ENCODE measurements at regions not wholly inside any gene's neighbourhood (a gene's known extent, or its start where the extent isn't known, plus 50 kb on each side); places are given as distances from the start of the nearest gene placed in this dataset.

- no peak overlapping the region for H3K4me3 ChIP-seq
- no peak overlapping the region for H3K9ac ChIP-seq (ENCODE audit: insufficient read depth in 1 of 2, low read length in 2 of 2)
- H3K27ac ChIP-seq (ENCODE audit: low read depth in 1 of 2, low read length in 1 of 2): no peak overlapping the region
- H3K9me3 ChIP-seq (ENCODE audit: control insufficient read depth in 4 of 4, insufficient read depth in 3 of 4, low read length in 3 of 4): no peaks in the 10 kb centered on the region
- 82 to 83% methylated on average over 6 of the region's 6 CpGs for WGBS, 2 donors
- no peak for ATAC-seq (ENCODE audit: insufficient read depth, low FRiP score)
- TF ChIP-seq CTCF (IDR thresholded peaks at IDR 0.05; ENCODE audit: control extremely low read depth, extremely low read depth): no peak
- H3K4me1 ChIP-seq (ENCODE audit: control insufficient read depth in 5 of 5, insufficient read depth in 5 of 5, low read length in 5 of 5): peaks cover 0 to 11% (median 4%) of the 10 kb centered on the region in 5 donors
- H3K36me3 ChIP-seq (ENCODE audit: control insufficient read depth in 4 of 4, insufficient read depth in 4 of 4, low read length in 4 of 4): no peaks in the 10 kb centered on the region
- DNase-seq: peak in 2 of 3 donors; percentile 53 to 84
- no peaks in the 10 kb centered on the region for H3K27me3 ChIP-seq (ENCODE audit: control insufficient read depth in 3 of 3, insufficient read depth in 3 of 3, low read length in 2 of 3)
These were observed 125.1 kb upstream of the ZBED5 start for GRCh38 chr11:10982704-10983510.

- Histone ChIP-seq H3K9me3 (ENCODE audit: control insufficient read depth in 4 of 4, insufficient read depth in 3 of 4, low read length in 3 of 4) (no peaks in the 10 kb centered on the region), H3K4me3 (no peak overlapping the region), H3K36me3 (ENCODE audit: control insufficient read depth in 4 of 4, insufficient read depth in 4 of 4, low read length in 4 of 4) (no peaks in the 10 kb centered on the region), H3K27ac (ENCODE audit: low read depth in 1 of 2, low read length in 1 of 2) (no peak overlapping the region), H3K9ac (ENCODE audit: insufficient read depth in 1 of 2, low read length in 2 of 2) (no peak overlapping the region), H3K4me1 (ENCODE audit: control insufficient read depth in 5 of 5, insufficient read depth in 5 of 5, low read length in 5 of 5) (peaks cover 0 to 15% (median 4%) of the 10 kb centered on the region in 5 donors), H3K27me3 (ENCODE audit: control insufficient read depth in 3 of 3, insufficient read depth in 3 of 3, low read length in 2 of 3) (no peaks in the 10 kb centered on the region)
- WGBS, 2 donors: 26 to 46% methylated on average over 3 of the region's 3 CpGs
- ATAC-seq (ENCODE audit: insufficient read depth, low FRiP score): no peak
- DNase-seq: no peak
- TF ChIP-seq CTCF (IDR thresholded peaks at IDR 0.05; ENCODE audit: control extremely low read depth, extremely low read depth): no peak
These were observed 121.7 kb upstream of the ZBED5 start for GRCh38 chr11:10979529-10979928.

DNA sequence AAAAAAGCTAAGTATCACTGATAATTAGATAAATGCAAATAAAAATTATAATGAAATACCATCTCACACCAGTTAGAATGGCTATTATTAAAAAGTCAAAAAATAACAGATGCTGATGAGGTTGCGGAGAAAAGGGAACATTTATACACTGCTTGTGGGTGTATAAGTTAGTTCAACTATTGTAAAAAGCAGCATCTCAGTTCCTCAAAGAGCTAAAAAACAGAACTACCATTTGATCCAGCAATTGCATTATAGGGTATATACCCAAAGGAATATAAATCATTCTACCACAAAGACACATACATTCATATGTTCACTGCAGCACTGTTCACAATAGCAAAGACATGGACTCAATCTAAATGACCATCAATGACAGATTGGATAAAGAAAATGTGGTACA, 120.3 kb upstream of the ZBED5 start:
- Histone ChIP-seq H3K4me1 (ENCODE audit: control insufficient read depth in 5 of 5, insufficient read depth in 5 of 5, low read length in 5 of 5) (peaks cover 0 to 6% (median 1%) of the 10 kb centered on the region in 5 donors), H3K9ac (ENCODE audit: insufficient read depth in 1 of 2, low read length in 2 of 2) (no peak overlapping the region), H3K36me3 (ENCODE audit: control insufficient read depth in 4 of 4, insufficient read depth in 4 of 4, low read length in 4 of 4) (no peaks in the 10 kb centered on the region), H3K27me3 (ENCODE audit: control insufficient read depth in 3 of 3, insufficient read depth in 3 of 3, low read length in 2 of 3) (no peaks in the 10 kb centered on the region), H3K27ac (ENCODE audit: low read depth in 1 of 2, low read length in 1 of 2) (no peak overlapping the region), H3K9me3 (ENCODE audit: control insufficient read depth in 4 of 4, insufficient read depth in 3 of 4, low read length in 3 of 4) (no peaks in the 10 kb centered on the region), H3K4me3 (no peak overlapping the region)
- DNase-seq (no peak), ATAC-seq (ENCODE audit: insufficient read depth, low FRiP score) (no peak)
- WGBS, 2 donors: 84 to 85% methylated on average over 1 of the region's 1 CpG
- TF ChIP-seq CTCF (IDR thresholded peaks at IDR 0.05; ENCODE audit: control extremely low read depth, extremely low read depth): no peak

Measured in lung (tissue), 11 donors.